ENCODE measurements at regions not wholly inside any gene's neighbourhood (a gene's known extent, or its start where the extent isn't known, plus 50 kb on each side); places are given as distances from the start of the nearest gene placed in this dataset.
A peak's percentile ranks its signal among the peaks of the same experiment; 100 is the strongest.

- DNase-seq (ENCODE audit: low read depth in 1 of 2, low spot score in 1 of 2): no peak
- no peak overlapping the region for H3K4me3 ChIP-seq (replicated peaks; ENCODE audit: insufficient read depth, low read length)
- H3K27ac ChIP-seq (replicated peaks): no peak overlapping the region
- TF ChIP-seq SPI1 (IDR thresholded peaks at IDR 0.05; ENCODE audit: borderline replicate concordance, low read depth) (no peak), CTCF (IDR thresholded peaks at IDR 0.05; ENCODE audit: insufficient read depth, low read length) (no peak), REST (IDR thresholded peaks at IDR 0.05; ENCODE audit: insufficient replicate concordance, low read depth) (no peak), POLR2AphosphoS5 (IDR thresholded peaks at IDR 0.05; ENCODE audit: low read depth) (no peak), GABPA (IDR thresholded peaks at IDR 0.05; ENCODE audit: low read depth) (no peak)
- no peaks in the 10 kb centered on the region for H3K27me3 ChIP-seq (ENCODE audit: insufficient read depth, poor library complexity, severe bottlenecking)
Observed at GRCh38 chr7:14048889-14049288, 59.4 kb upstream of the ETV1 start.

GRCh38 chr7:14047709-14048399 lies 58.4 kb upstream of the ETV1 start:
- H3K4me3 ChIP-seq (replicated peaks; ENCODE audit: insufficient read depth, low read length): no peak overlapping the region
- TF ChIP-seq REST (IDR thresholded peaks at IDR 0.05; ENCODE audit: insufficient replicate concordance, low read depth) (no peak), GABPA (IDR thresholded peaks at IDR 0.05; ENCODE audit: low read depth) (no peak), POLR2AphosphoS5 (IDR thresholded peaks at IDR 0.05; ENCODE audit: low read depth) (peak; percentile 80), SPI1 (IDR thresholded peaks at IDR 0.05; ENCODE audit: borderline replicate concordance, low read depth) (peak; percentile 97), CTCF (IDR thresholded peaks at IDR 0.05; ENCODE audit: insufficient read depth, low read length) (no peak)
- H3K27ac ChIP-seq (replicated peaks): peak overlapping the region; percentile 31
- H3K27me3 ChIP-seq (ENCODE audit: insufficient read depth, poor library complexity, severe bottlenecking): no peaks in the 10 kb centered on the region
- peak; percentile 83 to 84 for DNase-seq (ENCODE audit: low read depth in 1 of 2, low spot score in 1 of 2)

GRCh38 chr7:14045651-14046050 lies 56.2 kb upstream of the ETV1 start:
- no peak for DNase-seq (ENCODE audit: low read depth in 1 of 2, low spot score in 1 of 2)
- TF ChIP-seq REST (IDR thresholded peaks at IDR 0.05; ENCODE audit: insufficient replicate concordance, low read depth) (no peak), CTCF (IDR thresholded peaks at IDR 0.05; ENCODE audit: insufficient read depth, low read length) (no peak), POLR2AphosphoS5 (IDR thresholded peaks at IDR 0.05; ENCODE audit: low read depth) (no peak), SPI1 (IDR thresholded peaks at IDR 0.05; ENCODE audit: borderline replicate concordance, low read depth) (no peak), GABPA (IDR thresholded peaks at IDR 0.05; ENCODE audit: low read depth) (no peak)
- Histone ChIP-seq H3K27ac (replicated peaks) (no peak overlapping the region), H3K4me3 (replicated peaks; ENCODE audit: insufficient read depth, low read length) (no peak overlapping the region), H3K27me3 (ENCODE audit: insufficient read depth, poor library complexity, severe bottlenecking) (no peaks in the 10 kb centered on the region)

All from HL-60 (cell line).